Esophagus muscularis mucosa (tissue), 4 donors: ENCODE measurements at regions not wholly inside any gene's neighbourhood (a gene's known extent, or its start where the extent isn't known, plus 50 kb on each side); places are given as distances from the start of the nearest gene placed in this dataset.

ENCODE experiments used
- DNase-seq: peaks from one replicate; pipeline ENCODE4 v3.0.0-alpha.2; 2017; ENCODE audit errors: extremely low spot score
- H3K27ac ChIP-seq, 4 donors: fragments of 200-600 bp; sonication (generic); replicated peaks in 1 of 4; 1 replicate in 3 of 4; 2 replicates in 1 of 4; pipeline ENCODE4 v1.5.1; 2016 to 2019; ENCODE audit warnings: mild to moderate bottlenecking in 1 of 4
- H3K27me3 ChIP-seq, 4 donors: fragments of 200-600 bp; sonication (generic); one replicate each; pipeline versions ENCODE4 v1.5.1 to v1.6.0; 2016 to 2019
- H3K36me3 ChIP-seq, 4 donors: fragments of 200-600 bp; sonication (generic); one replicate each; pipeline ENCODE4 v1.5.1; 2016 to 2019
- H3K4me1 ChIP-seq, 4 donors: fragments of 200-600 bp; sonication (generic); one replicate each; pipeline ENCODE4 v1.5.1; 2016 to 2019
- H3K4me3 ChIP-seq, 4 donors: fragments of 200-600 bp; sonication (generic); 1 replicate in 2 of 4; 2 replicates in 2 of 4; pipeline ENCODE4 v1.5.1; 2016 to 2019; ENCODE audit warnings: mild to moderate bottlenecking in 4 of 4, moderate library complexity in 1 of 4
- H3K9me3 ChIP-seq, 4 donors: fragments of 200-600 bp; sonication (generic); 1 replicate in 3 of 4; 2 replicates in 1 of 4; pipeline ENCODE4 v1.5.1; 2016 to 2019
- CTCF ChIP-seq, 3 experiments: fragments of 200-600 bp in 2 of 3; fragments of 450-650 bp in 1 of 3; sonication (generic) in 2 of 3; IDR thresholded peaks; one replicate each; pipeline ENCODE4 v1.5.1; 2017 to 2019; ENCODE audit warnings: antibody characterized with exemption in 3 of 3, mild to moderate bottlenecking in 2 of 3, moderate library complexity in 1 of 3
- EP300 ChIP-seq: sonication (generic); formaldehyde crosslinking; IDR thresholded peaks from one replicate; pipeline ENCODE4 v1.6.1; 2017; ENCODE audit warnings: antibody characterized with exemption
- POLR2A ChIP-seq: fragments of 450-650 bp; IDR thresholded peaks from one replicate; pipeline ENCODE4 v1.6.1; 2017; ENCODE audit warnings: antibody characterized with exemption, moderate library complexity, mild to moderate bottlenecking, low read depth
- POLR2AphosphoS5 ChIP-seq, 2 donors: sonication (generic); formaldehyde crosslinking; IDR thresholded peaks; one replicate each; pipeline ENCODE4 v1.6.1; 2017; ENCODE audit warnings: antibody characterized with exemption in 2 of 2
- WGBS: methylation state at CpG from one replicate; pipeline ENCODE4 v1.1.5; 2018; 5-methylcytosine and 5-hydroxymethylcytosine counted together
- intact Hi-C: fragments of 100-400 bp; cut with DNase I; formaldehyde crosslinking; loops from one replicate; pipeline ENCODE4 v1.15.1; 2023

- Histone ChIP-seq H3K9me3 (no peaks in the 10 kb centered on the region), H3K27ac (no peak overlapping the region), H3K4me3 (no peak overlapping the region), H3K4me1 (peaks cover 4 to 54% (median 45%) of the 10 kb centered on the region in 4 donors), H3K27me3 (no peaks in the 10 kb centered on the region), H3K36me3 (no peaks in the 10 kb centered on the region)
- WGBS = 76% methylated on average over 1 of the region's 1 CpG
- intact Hi-C loops = loop anchor here (10.0 kb wide), 1 partner anchor 99 kb away; no protein-coding TSS in a partner anchor
- no peak for TF ChIP-seq POLR2AphosphoS5 (IDR thresholded peaks at IDR 0.05)
- TF ChIP-seq CTCF (IDR thresholded peaks at IDR 0.05) = no peak
- no peak for TF ChIP-seq POLR2A
- no peak for TF ChIP-seq EP300
- no peak for DNase-seq
Measured at GRCh38 chr1:192916021-192916420, 107.2 kb downstream of the RGS2 start.

GRCh38 chr1:192918259-192918658 lies 109.4 kb downstream of the RGS2 start:
- intact Hi-C loops = loop anchor here (10.0 kb wide), 1 partner anchor 97 kb away; no protein-coding TSS in a partner anchor
- Histone ChIP-seq H3K4me3 (no peak overlapping the region), H3K4me1 (peaks cover 4 to 59% (median 44%) of the 10 kb centered on the region in 4 donors), H3K27ac (peak overlapping the region; percentile 62 to 73 (median 70)), H3K9me3 (no peaks in the 10 kb centered on the region), H3K27me3 (no peaks in the 10 kb centered on the region), H3K36me3 (no peaks in the 10 kb centered on the region)
- no peak for DNase-seq
- 87% methylated on average over 1 of the region's 1 CpG for WGBS
- TF ChIP-seq POLR2AphosphoS5 (IDR thresholded peaks at IDR 0.05) (no peak), EP300 (no peak), POLR2A (no peak), CTCF (IDR thresholded peaks at IDR 0.05) (no peak)

GRCh38 chr1:192920412-192920811 lies 111.6 kb downstream of the RGS2 start:
- DNase-seq = no peak
- H3K9me3 ChIP-seq = no peaks in the 10 kb centered on the region

GRCh38 chr1:192925609-192926008 lies 116.8 kb downstream of the RGS2 start:
- Histone ChIP-seq H3K9me3 (no peaks in the 10 kb centered on the region), H3K27me3 (no peaks in the 10 kb centered on the region), H3K4me3 (no peak overlapping the region), H3K27ac (no peak overlapping the region), H3K36me3 (no peaks in the 10 kb centered on the region), H3K4me1 (peaks cover 0 to 19% (median 4%) of the 10 kb centered on the region in 4 donors)
- no peak for DNase-seq
- 82% methylated on average over 4 of the region's 4 CpGs for WGBS
- no peak for TF ChIP-seq POLR2A
- TF ChIP-seq EP300 = no peak
- TF ChIP-seq POLR2AphosphoS5 (IDR thresholded peaks at IDR 0.05) = no peak
- TF ChIP-seq CTCF (IDR thresholded peaks at IDR 0.05) = no peak
- intact Hi-C loops = no loop called here

More at GRCh38 chr1:192920412-192920811, 111.6 kb downstream of the RGS2 start:
- peaks cover 0 to 38% (median 28%) of the 10 kb centered on the region in 4 donors for H3K4me1 ChIP-seq
- TF ChIP-seq POLR2AphosphoS5 (IDR thresholded peaks at IDR 0.05) (peak in 1 of 2 donors; percentile 24), POLR2A (no peak)
- no peaks in the 10 kb centered on the region for H3K27me3 ChIP-seq
- H3K4me3 ChIP-seq = no peak overlapping the region
- WGBS = 52% methylated on average over 3 of the region's 3 CpGs
- peak overlapping the region; percentile 62 to 73 (median 70) for H3K27ac ChIP-seq
- intact Hi-C loops = no loop called here
- no peaks in the 10 kb centered on the region for H3K36me3 ChIP-seq

- DNase-seq = no peak
- H3K36me3 ChIP-seq = no peaks in the 10 kb centered on the region
- H3K27me3 ChIP-seq = no peaks in the 10 kb centered on the region
- H3K27ac ChIP-seq = no peak overlapping the region
- intact Hi-C loops = no loop called here
- H3K4me3 ChIP-seq = no peak overlapping the region
- no peaks in the 10 kb centered on the region for H3K9me3 ChIP-seq
- peaks cover 0 to 15% (median 2%) of the 10 kb centered on the region in 4 donors for H3K4me1 ChIP-seq
- TF ChIP-seq CTCF (IDR thresholded peaks at IDR 0.05) (no peak), POLR2A (no peak), POLR2AphosphoS5 (IDR thresholded peaks at IDR 0.05) (no peak), EP300 (no peak)
- WGBS = 90% methylated on average over 5 of the region's 5 CpGs
Measured at GRCh38 chr1:192926736-192927135, 117.9 kb downstream of the RGS2 start.
